NCI-H82 (cell line): ENCODE measurements at regions not wholly inside any gene's neighbourhood (a gene's known extent, or its start where the extent isn't known, plus 50 kb on each side); places are given as distances from the start of the nearest gene placed in this dataset.

Source experiments
- DNase-seq: peaks from one replicate; lab custom pipeline; 2025; lab: John Stamatoyannopoulos, UW

- no peak for DNase-seq
Measured at GRCh38 chr11:116557282-116557681, 215.5 kb downstream of the BUD13 start.

GRCh38 chr11:116556483-116556882, 216.3 kb downstream of the BUD13 start:
- DNase-seq = no peak

- DNase-seq = no peak
Measured at GRCh38 chr11:116553482-116553881, 219.3 kb downstream of the BUD13 start.

GRCh38 chr11:116551576-116551975, 221.2 kb downstream of the BUD13 start:
- no peak for DNase-seq

GRCh38 chr11:116548256-116548655, 224.5 kb downstream of the BUD13 start:
- DNase-seq = no peak

- DNase-seq = no peak
Measured at GRCh38 chr11:116547571-116547970, 225.2 kb downstream of the BUD13 start.

GRCh38 chr11:116545912-116546311, 226.9 kb downstream of the BUD13 start:
- no peak for DNase-seq

GRCh38 chr11:116544721-116545120, 228.1 kb downstream of the BUD13 start:
- no peak for DNase-seq

GRCh38 chr11:116543911-116544475, 228.8 kb downstream of the BUD13 start:
- DNase-seq = no peak

GRCh38 chr11:116543099-116543498, 229.7 kb downstream of the BUD13 start:
- DNase-seq = no peak

GRCh38 chr11:116542406-116542805, 230.4 kb downstream of the BUD13 start:
- DNase-seq = no peak

- DNase-seq = no peak
Measured at GRCh38 chr11:116541460-116541859, 231.3 kb downstream of the BUD13 start.

GRCh38 chr11:116540645-116541304, 232.0 kb downstream of the BUD13 start:
- no peak for DNase-seq

GRCh38 chr11:116539836-116540418, 232.9 kb downstream of the BUD13 start:
- no peak for DNase-seq

- DNase-seq = no peak
Measured at GRCh38 chr11:116539211-116539610, 233.6 kb downstream of the BUD13 start.

GRCh38 chr11:116538677-116539076, 234.1 kb downstream of the BUD13 start:
- no peak for DNase-seq

- DNase-seq = no peak
Measured at GRCh38 chr11:116537709-116538108, 235.1 kb downstream of the BUD13 start.

GRCh38 chr11:116537121-116537520, 235.7 kb downstream of the BUD13 start:
- DNase-seq = no peak

GRCh38 chr11:116536416-116536815, 236.4 kb downstream of the BUD13 start:
- DNase-seq = peak; percentile 47

- peak; percentile 87 for DNase-seq
Measured at GRCh38 chr11:116535994-116536393, 236.8 kb downstream of the BUD13 start.

GRCh38 chr11:116535120-116535519, 237.7 kb downstream of the BUD13 start:
- no peak for DNase-seq

GRCh38 chr11:116534270-116534975, 238.4 kb downstream of the BUD13 start:
- DNase-seq = no peak
